Fibroblast of skin of left quadriceps (primary cell): ENCODE measurements at regions not wholly inside any gene's neighbourhood (a gene's known extent, or its start where the extent isn't known, plus 50 kb on each side); places are given as distances from the start of the nearest gene placed in this dataset.

Experiments
- DNase-seq, 2 experiments: peaks; one replicate each; pipeline ENCODE4 v3.0.0-alpha.2; 2013; ENCODE audit warnings: low read depth in 2 of 2

- no peak for DNase-seq
Measured at GRCh38 chr7:28360739-28361138, 51.6 kb upstream of the CREB5 start.

GRCh38 chr7:28361551-28361950 lies 50.8 kb upstream of the CREB5 start:
- DNase-seq, result no peak

GRCh38 chr7:28362182-28362581 lies 50.1 kb upstream of the CREB5 start:
- no peak for DNase-seq
